Activated CD4-positive, alpha-beta T cell treated with anti-CD3 and anti-CD28 coated beads, Interleukin-2, amount 10 ng/mL, durations not matched to agents 7 days and 5 days (primary cell): ENCODE measurements at regions not wholly inside any gene's neighbourhood (a gene's known extent, or its start where the extent isn't known, plus 50 kb on each side); places are given as distances from the start of the nearest gene placed in this dataset.

Experiments
- CTCF ChIA-PET: fragments of 350-600 bp; sonication (Branson Sonifier 250); formaldehyde crosslinking; loops from one replicate; lab custom pipeline; 2021; ENCODE audit warnings: antibody characterized with exemption; lab: Charles Lee
- POLR2A ChIA-PET: fragments of 350-600 bp; sonication (Branson Sonifier 250); formaldehyde crosslinking; loops from one replicate; lab custom pipeline; 2021; ENCODE audit warnings: antibody characterized with exemption; lab: Charles Lee
- DNase-seq: peaks from one replicate; pipeline ENCODE4 v3.0.0-alpha.2; 2020
- H3K27ac Mint-ChIP-seq: one replicate; pipeline ENCODE4 v1.8.0; 2021; ENCODE audit warnings: mild to moderate bottlenecking, moderate library complexity, mixed read lengths
- H3K27me3 Mint-ChIP-seq: one replicate; pipeline ENCODE4 v1.8.0; 2021; ENCODE audit warnings: mixed read lengths
- H3K36me3 Mint-ChIP-seq: one replicate; pipeline ENCODE4 v1.8.0; 2021; ENCODE audit warnings: low read depth, mixed read lengths
- H3K4me1 Mint-ChIP-seq: one replicate; pipeline ENCODE4 v1.8.0; 2021; ENCODE audit warnings: mixed read lengths
- H3K4me3 Mint-ChIP-seq: one replicate; pipeline ENCODE4 v1.8.0; 2021; ENCODE audit warnings: mild to moderate bottlenecking, moderate library complexity, mixed read lengths
- H3K9me3 Mint-ChIP-seq: one replicate; pipeline ENCODE4 v1.8.0; 2021; ENCODE audit warnings: mixed read lengths

DNA sequence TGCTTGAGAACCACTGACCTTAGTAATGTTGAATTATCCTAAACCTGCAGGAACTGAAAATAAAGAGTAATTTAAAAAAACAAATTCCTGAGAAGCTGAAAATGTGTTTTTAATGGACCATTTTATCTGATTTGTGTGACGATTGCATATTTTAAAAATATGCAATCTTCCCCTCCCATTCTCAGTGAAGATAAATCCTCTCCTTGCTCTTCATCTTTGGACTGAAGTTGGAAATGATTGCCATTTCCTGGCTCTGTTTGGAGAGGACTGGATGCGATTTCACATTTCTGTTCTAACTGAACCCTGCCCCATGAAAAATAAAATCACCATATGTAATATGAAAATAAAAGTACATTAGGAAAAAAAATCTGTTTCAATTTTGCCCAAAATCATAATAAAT, 216.3 kb downstream of the SLC6A15 start:
- no peak overlapping the region for H3K4me3 Mint-ChIP-seq
- ChIA-PET POLR2A (no interaction called here), CTCF (no interaction called here)
- no peaks in the 10 kb centered on the region for H3K36me3 Mint-ChIP-seq
- DNase-seq = no peak
- no peaks in the 10 kb centered on the region for H3K27me3 Mint-ChIP-seq
- no peak overlapping the region for H3K27ac Mint-ChIP-seq
- H3K4me1 Mint-ChIP-seq = no peaks in the 10 kb centered on the region
- H3K9me3 Mint-ChIP-seq = no peaks in the 10 kb centered on the region

GRCh38 chr12:84694116-84694515, 218.5 kb downstream of the SLC6A15 start:
- H3K4me3 Mint-ChIP-seq = no peak overlapping the region
- DNase-seq = no peak
- CTCF ChIA-PET = no interaction called here

DNA sequence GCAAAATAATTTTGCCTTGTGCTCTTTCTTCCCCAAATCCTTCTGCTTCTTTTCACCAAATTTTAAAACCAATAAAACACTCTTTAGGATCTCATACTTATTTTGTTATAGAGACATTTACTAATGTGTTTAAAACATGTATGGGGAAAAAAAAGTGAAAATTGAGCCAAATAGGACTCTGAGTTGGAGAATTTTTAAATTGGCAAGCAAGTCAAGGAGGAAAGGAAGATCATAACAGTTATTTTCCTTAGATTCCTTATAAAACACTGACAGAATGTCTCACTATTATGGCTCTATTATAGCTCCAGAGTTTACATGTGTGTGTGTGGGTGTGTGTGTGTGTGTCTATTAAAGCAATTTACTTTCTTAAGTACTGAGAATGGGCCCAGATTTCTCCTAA, 220.5 kb downstream of the SLC6A15 start:
- H3K4me1 Mint-ChIP-seq = no peaks in the 10 kb centered on the region
- CTCF ChIA-PET = no interaction called here
- H3K27me3 Mint-ChIP-seq = no peaks in the 10 kb centered on the region
- no peaks in the 10 kb centered on the region for H3K36me3 Mint-ChIP-seq
- H3K27ac Mint-ChIP-seq = no peak overlapping the region
- POLR2A ChIA-PET = no interaction called here
- no peaks in the 10 kb centered on the region for H3K9me3 Mint-ChIP-seq
- H3K4me3 Mint-ChIP-seq = no peak overlapping the region
- no peak for DNase-seq

More at GRCh38 chr12:84694116-84694515, 218.5 kb downstream of the SLC6A15 start:
- POLR2A ChIA-PET = no interaction called here
- Mint-ChIP-seq H3K4me1 (no peaks in the 10 kb centered on the region), H3K36me3 (no peaks in the 10 kb centered on the region), H3K27ac (no peak overlapping the region), H3K27me3 (no peaks in the 10 kb centered on the region), H3K9me3 (no peaks in the 10 kb centered on the region)

DNA sequence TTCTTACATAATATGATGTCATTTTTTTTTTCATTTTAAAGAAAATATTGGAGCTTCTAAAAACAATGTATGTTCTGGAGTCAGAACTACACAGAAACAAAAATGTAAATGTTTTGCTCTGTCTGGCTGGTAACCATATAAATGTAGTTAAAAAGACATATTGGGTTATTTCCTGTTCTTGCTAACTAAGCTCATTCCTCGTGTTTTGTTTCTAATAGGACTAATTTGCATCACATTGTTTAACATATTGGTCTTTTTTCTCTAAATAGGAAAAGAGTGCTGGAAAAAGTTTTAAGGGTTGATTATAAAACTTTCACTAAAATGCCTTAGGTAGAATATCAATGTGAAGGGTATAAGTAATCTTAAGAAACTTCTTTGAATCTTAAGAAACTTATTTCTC, 221.3 kb downstream of the SLC6A15 start:
- Mint-ChIP-seq H3K4me3 (no peak overlapping the region), H3K36me3 (no peaks in the 10 kb centered on the region), H3K27ac (no peak overlapping the region), H3K27me3 (no peaks in the 10 kb centered on the region), H3K9me3 (no peaks in the 10 kb centered on the region), H3K4me1 (no peaks in the 10 kb centered on the region)
- ChIA-PET POLR2A (no interaction called here), CTCF (no interaction called here)
- no peak for DNase-seq

GRCh38 chr12:84689638-84690037, 223.0 kb downstream of the SLC6A15 start:
- Mint-ChIP-seq H3K4me3 (no peak overlapping the region), H3K27ac (no peak overlapping the region), H3K4me1 (no peaks in the 10 kb centered on the region), H3K9me3 (no peaks in the 10 kb centered on the region), H3K36me3 (no peaks in the 10 kb centered on the region), H3K27me3 (no peaks in the 10 kb centered on the region)
- no peak for DNase-seq
- POLR2A ChIA-PET = no interaction called here
- CTCF ChIA-PET = interaction anchor here (0.6 kb wide), 1 partner anchor 10 kb away, joined by 3 read pairs; no protein-coding TSS in a partner anchor

- POLR2A ChIA-PET = no interaction called here
- Mint-ChIP-seq H3K9me3 (no peaks in the 10 kb centered on the region), H3K4me1 (no peaks in the 10 kb centered on the region)
These were observed 227.2 kb downstream of the SLC6A15 start for GRCh38 chr12:84685379-84685778.

DNA sequence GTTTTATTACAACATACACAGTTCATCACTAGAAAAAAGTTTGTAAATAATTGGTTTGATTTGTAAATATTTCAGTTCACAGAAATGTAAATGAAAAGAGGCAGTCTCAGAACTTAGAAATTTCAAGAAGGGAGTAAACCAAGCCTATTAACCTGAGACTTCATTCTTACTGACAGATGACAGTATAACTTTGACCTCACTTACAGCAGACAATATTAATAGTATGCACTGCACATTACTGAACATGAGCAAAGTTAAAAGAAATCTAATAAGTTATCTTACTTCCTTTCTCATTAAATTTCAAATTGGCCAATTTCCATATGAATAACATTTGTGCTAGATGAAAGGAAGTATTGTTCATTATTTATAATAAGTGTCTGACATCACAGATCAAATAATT, 235.8 kb downstream of the SLC6A15 start:
- no peaks in the 10 kb centered on the region for H3K36me3 Mint-ChIP-seq
- DNase-seq = no peak
- H3K9me3 Mint-ChIP-seq = no peaks in the 10 kb centered on the region
- no peak overlapping the region for H3K4me3 Mint-ChIP-seq
- no peaks in the 10 kb centered on the region for H3K27me3 Mint-ChIP-seq
- no peak overlapping the region for H3K27ac Mint-ChIP-seq
- CTCF ChIA-PET = no interaction called here
- H3K4me1 Mint-ChIP-seq = no peaks in the 10 kb centered on the region
- POLR2A ChIA-PET = no interaction called here

More at GRCh38 chr12:84685379-84685778, 227.2 kb downstream of the SLC6A15 start:
- CTCF ChIA-PET = no interaction called here
- no peak overlapping the region for H3K27ac Mint-ChIP-seq
- no peaks in the 10 kb centered on the region for H3K36me3 Mint-ChIP-seq
- no peak overlapping the region for H3K4me3 Mint-ChIP-seq
- no peak for DNase-seq
- no peaks in the 10 kb centered on the region for H3K27me3 Mint-ChIP-seq

GRCh38 chr12:84661786-84662185, 250.8 kb downstream of the SLC6A15 start:
- Mint-ChIP-seq H3K36me3 (no peaks in the 10 kb centered on the region), H3K4me1 (no peaks in the 10 kb centered on the region), H3K27ac (no peak overlapping the region), H3K9me3 (no peaks in the 10 kb centered on the region), H3K4me3 (no peak overlapping the region), H3K27me3 (no peaks in the 10 kb centered on the region)
- ChIA-PET CTCF (no interaction called here), POLR2A (no interaction called here)
- DNase-seq = no peak

DNA sequence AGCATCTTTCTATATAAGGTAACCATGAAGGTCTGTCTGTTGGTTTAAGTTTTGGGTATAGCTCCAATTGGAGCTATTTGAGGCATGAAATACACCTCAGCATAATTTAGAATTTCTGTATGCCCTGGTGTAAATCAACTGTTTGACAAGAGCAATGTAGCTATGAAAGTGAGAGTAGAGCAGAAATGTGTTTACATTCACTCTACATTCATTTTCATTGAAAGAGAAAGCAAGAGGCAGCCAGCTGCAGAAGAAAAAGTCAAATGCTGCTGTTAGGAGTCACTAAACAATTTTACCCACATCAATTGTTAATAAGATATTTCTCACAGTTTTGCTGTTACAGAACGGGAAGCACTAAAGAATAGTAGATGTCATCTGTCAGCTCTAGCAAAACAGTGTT, 252.5 kb downstream of the SLC6A15 start:
- Mint-ChIP-seq H3K27me3 (no peaks in the 10 kb centered on the region), H3K27ac (no peak overlapping the region), H3K36me3 (no peaks in the 10 kb centered on the region), H3K9me3 (no peaks in the 10 kb centered on the region), H3K4me1 (no peaks in the 10 kb centered on the region), H3K4me3 (no peak overlapping the region)
- DNase-seq = no peak
- CTCF ChIA-PET = no interaction called here
- POLR2A ChIA-PET = no interaction called here

- Mint-ChIP-seq H3K4me1 (no peaks in the 10 kb centered on the region), H3K36me3 (no peaks in the 10 kb centered on the region), H3K27ac (no peak overlapping the region), H3K9me3 (no peaks in the 10 kb centered on the region), H3K4me3 (no peak overlapping the region), H3K27me3 (no peaks in the 10 kb centered on the region)
- DNase-seq = no peak
- ChIA-PET POLR2A (no interaction called here), CTCF (no interaction called here)
These were observed 253.7 kb downstream of the SLC6A15 start for GRCh38 chr12:84658877-84659276.

DNA sequence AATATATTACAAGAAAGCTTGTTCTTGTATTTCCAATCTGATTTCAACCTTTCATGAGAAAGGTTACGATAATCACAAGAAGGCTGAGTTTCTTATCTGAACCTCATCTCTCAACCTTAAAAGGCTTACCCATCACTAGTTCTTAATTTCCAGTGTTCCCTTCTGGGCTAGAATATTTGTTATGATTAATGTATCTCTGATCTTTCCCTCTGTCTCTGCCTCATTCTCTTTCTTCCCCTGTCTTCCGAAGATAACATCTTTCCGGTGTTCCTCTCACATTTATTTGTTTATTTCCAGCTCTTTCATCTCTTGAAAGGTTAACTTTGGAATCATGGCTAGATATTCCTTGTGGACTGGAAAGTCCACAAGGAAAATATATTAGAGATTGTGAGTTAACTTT, 255.9 kb downstream of the SLC6A15 start:
- Mint-ChIP-seq H3K27ac (no peak overlapping the region), H3K36me3 (no peaks in the 10 kb centered on the region), H3K27me3 (no peaks in the 10 kb centered on the region), H3K4me3 (no peak overlapping the region), H3K9me3 (no peaks in the 10 kb centered on the region), H3K4me1 (no peaks in the 10 kb centered on the region)
- ChIA-PET CTCF (no interaction called here), POLR2A (no interaction called here)
- DNase-seq = no peak

DNA sequence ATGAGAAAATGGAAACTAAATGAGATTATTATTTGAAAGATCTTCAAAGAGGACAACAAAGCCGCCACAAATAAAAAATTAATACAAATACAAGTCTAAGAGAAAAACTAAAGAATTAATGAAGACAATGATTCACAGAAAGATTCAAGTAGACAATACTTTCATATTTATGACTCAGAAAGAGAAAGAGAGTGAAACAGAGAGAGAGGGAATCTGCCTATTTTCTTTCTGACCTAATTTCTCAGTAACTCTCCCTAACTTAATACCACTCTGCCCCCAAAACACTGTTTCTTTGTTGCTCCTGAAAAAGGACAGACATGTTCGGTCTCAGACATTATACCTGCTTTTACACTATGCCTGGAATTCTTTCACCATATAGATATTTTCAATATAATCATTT, 259.1 kb downstream of the SLC6A15 start:
- no peaks in the 10 kb centered on the region for H3K36me3 Mint-ChIP-seq
- CTCF ChIA-PET = no interaction called here

DNA sequence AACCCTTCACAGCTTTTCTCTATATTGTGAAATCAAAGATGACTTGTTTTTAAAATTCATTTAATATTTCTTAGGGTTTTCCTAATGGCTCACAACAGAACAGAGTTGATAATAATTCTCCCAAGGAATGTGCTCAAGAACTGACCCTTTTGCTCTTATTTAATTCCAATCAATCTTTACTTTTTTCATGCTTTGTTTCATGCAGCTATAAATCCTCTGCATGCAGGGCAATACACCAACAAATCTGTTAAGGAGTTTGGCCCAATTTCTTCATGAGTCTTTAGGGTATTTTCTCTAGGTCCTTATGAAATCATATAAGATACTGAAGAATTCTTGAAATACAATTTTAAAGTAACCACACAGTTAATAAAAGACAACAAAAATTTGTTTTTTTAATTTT, 264.2 kb downstream of the SLC6A15 start:
- Mint-ChIP-seq H3K4me3 (no peak overlapping the region), H3K27ac (no peak overlapping the region), H3K9me3 (no peaks in the 10 kb centered on the region), H3K27me3 (no peaks in the 10 kb centered on the region), H3K36me3 (no peaks in the 10 kb centered on the region), H3K4me1 (no peaks in the 10 kb centered on the region)
- ChIA-PET POLR2A (no interaction called here), CTCF (interaction anchor here (0.8 kb wide), 1 partner anchor 946 kb away, joined by 3 read pairs; no protein-coding TSS in a partner anchor)
- no peak for DNase-seq

More for the DNA sequence above, 259.1 kb downstream of the SLC6A15 start:
- Mint-ChIP-seq H3K4me3 (no peak overlapping the region), H3K27ac (no peak overlapping the region), H3K4me1 (no peaks in the 10 kb centered on the region), H3K27me3 (no peaks in the 10 kb centered on the region), H3K9me3 (no peaks in the 10 kb centered on the region)
- POLR2A ChIA-PET = no interaction called here
- DNase-seq = no peak

DNA sequence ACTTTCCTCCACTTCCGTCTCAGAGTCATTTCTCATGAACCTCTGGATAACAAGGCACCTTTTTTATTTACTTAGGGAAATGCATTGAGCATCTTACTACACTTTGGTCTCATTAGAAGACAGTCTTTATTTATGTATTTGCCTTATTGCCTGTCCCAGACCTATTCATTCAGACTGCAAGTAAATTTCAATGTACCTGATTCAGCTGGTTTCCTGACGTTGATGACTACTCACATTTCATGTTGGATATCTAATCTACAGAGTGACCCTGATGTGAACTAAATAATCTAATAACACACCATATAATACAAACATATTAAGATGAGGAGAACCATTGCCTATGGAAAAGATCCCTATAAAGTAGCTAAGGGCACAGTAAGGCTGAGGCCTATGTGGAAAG, 267.7 kb downstream of the SLC6A15 start:
- no peak overlapping the region for H3K27ac Mint-ChIP-seq
- H3K27me3 Mint-ChIP-seq = no peaks in the 10 kb centered on the region
- ChIA-PET POLR2A (no interaction called here), CTCF (no interaction called here)
- H3K4me1 Mint-ChIP-seq = no peaks in the 10 kb centered on the region
- no peaks in the 10 kb centered on the region for H3K9me3 Mint-ChIP-seq
- no peak overlapping the region for H3K4me3 Mint-ChIP-seq
- no peak for DNase-seq
- H3K36me3 Mint-ChIP-seq = no peaks in the 10 kb centered on the region
